ENCODE measurements at regions not wholly inside any gene's neighbourhood (a gene's known extent, or its start where the extent isn't known, plus 50 kb on each side); places are given as distances from the start of the nearest gene placed in this dataset.
A peak's percentile ranks its signal among the peaks of the same experiment; 100 is the strongest.
"Not testable (repeated sequence)": the region's sequence is repeated elsewhere in the genome, so short reads cannot be mapped to it uniquely, and the experiment has no call there.

- no peak for DNase-seq
Observed at GRCh38 chr1:234914606-234915290, 213.9 kb downstream of the TOMM20 start.

GRCh38 chr1:234913771-234914170, 214.9 kb downstream of the TOMM20 start:
- DNase-seq, result no peak

GRCh38 chr1:234913278-234913649, 215.4 kb downstream of the TOMM20 start:
- no peak for DNase-seq

- no peak for DNase-seq
Observed at GRCh38 chr1:234912548-234913277, 215.9 kb downstream of the TOMM20 start.

GRCh38 chr1:234911787-234912186, 216.8 kb downstream of the TOMM20 start:
- no peak for DNase-seq

GRCh38 chr1:234911136-234911535, 217.5 kb downstream of the TOMM20 start:
- not testable (repeated sequence) for DNase-seq

GRCh38 chr1:234909851-234910250, 218.8 kb downstream of the TOMM20 start:
- no peak for DNase-seq

GRCh38 chr1:234909307-234909810, 219.3 kb downstream of the TOMM20 start:
- no peak for DNase-seq

GRCh38 chr1:234908571-234908970, 220.1 kb downstream of the TOMM20 start:
- no peak for DNase-seq

- peak; percentile 61 for DNase-seq
Observed at GRCh38 chr1:234907940-234908405, 220.7 kb downstream of the TOMM20 start.

GRCh38 chr1:234907208-234907939, 221.3 kb downstream of the TOMM20 start:
- DNase-seq, result no peak

- no peak for DNase-seq
Observed at GRCh38 chr1:234906654-234907053, 222.0 kb downstream of the TOMM20 start.

- no peak for DNase-seq
Observed at GRCh38 chr1:234902774-234903547, 225.7 kb downstream of the TOMM20 start.

GRCh38 chr1:234901491-234902049, 227.1 kb downstream of the TOMM20 start:
- peak; percentile 45 for DNase-seq

- DNase-seq, result no peak
Observed at GRCh38 chr1:234900595-234900994, 228.0 kb downstream of the TOMM20 start.

- DNase-seq, result no peak
Observed at GRCh38 chr1:234899730-234900072, 228.9 kb downstream of the TOMM20 start.

- DNase-seq, result peak; percentile 84
Observed at GRCh38 chr1:234899041-234899729, 229.5 kb downstream of the TOMM20 start.

- no peak for DNase-seq
Observed at GRCh38 chr1:234898455-234899033, 230.1 kb downstream of the TOMM20 start.

GRCh38 chr1:234897754-234898454, 230.7 kb downstream of the TOMM20 start:
- DNase-seq, result no peak

- DNase-seq, result no peak
Observed at GRCh38 chr1:234897390-234897749, 231.3 kb downstream of the TOMM20 start.

Measured in EL (cell line).